NB4 (cell line): ENCODE measurements at regions not wholly inside any gene's neighbourhood (a gene's known extent, or its start where the extent isn't known, plus 50 kb on each side); places are given as distances from the start of the nearest gene placed in this dataset.

Experiments used
- CTCF ChIP-seq: IDR thresholded peaks from one replicate; pipeline ENCODE4 v1.5.1; 2012; ENCODE audit warnings: low read depth, low read length
- POLR2A ChIP-seq: IDR thresholded peaks from 2 replicates; pipeline ENCODE4 v1.6.1; 2011; ENCODE audit warnings: mild to moderate bottlenecking; ENCODE audit not compliant: insufficient read length; ENCODE audit errors: extremely low read depth
- TF ChIP-seq, protein P1 (sequence below): IDR thresholded peaks from 2 replicates; pipeline ENCODE4 v1.6.1; 2011; ENCODE audit warnings: low read depth, low read length

- TF ChIP-seq CTCF (no peak), POLR2A (no peak)
- TF ChIP-seq, protein P1, sequence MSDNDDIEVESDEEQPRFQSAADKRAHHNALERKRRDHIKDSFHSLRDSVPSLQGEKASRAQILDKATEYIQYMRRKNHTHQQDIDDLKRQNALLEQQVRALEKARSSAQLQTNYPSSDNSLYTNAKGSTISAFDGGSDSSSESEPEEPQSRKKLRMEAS, result no peak
Observed at GRCh38 chr2:2464094-2464493, 133.0 kb upstream of the MYT1L start.
